IPS-20b (cell line): ENCODE measurements at regions not wholly inside any gene's neighbourhood (a gene's known extent, or its start where the extent isn't known, plus 50 kb on each side); places are given as distances from the start of the nearest gene placed in this dataset.

Experiments used
- H3K27ac ChIP-seq: one replicate; pipeline ENCODE4 v1.5.1; 2013; ENCODE audit warnings: low read length
- H3K27me3 ChIP-seq: 2 replicates; pipeline ENCODE4 v1.6.1; 2013; ENCODE audit warnings: mild to moderate bottlenecking, low read length, inconsistent platforms; ENCODE audit not compliant: insufficient read depth
- H3K36me3 ChIP-seq: 2 replicates; pipeline ENCODE4 v1.6.1; 2013; ENCODE audit warnings: low read depth, mild to moderate bottlenecking, inconsistent platforms, low read length, moderate library complexity; ENCODE audit not compliant: insufficient read depth
- H3K4me1 ChIP-seq: 2 replicates; pipeline ENCODE4 v1.6.1; 2013; ENCODE audit warnings: mild to moderate bottlenecking, control low read depth, inconsistent platforms, low read length, moderate library complexity; ENCODE audit not compliant: insufficient read depth
- H3K4me3 ChIP-seq: 2 replicates; pipeline ENCODE4 v1.5.1; 2013; ENCODE audit warnings: mild to moderate bottlenecking, low read length, inconsistent platforms
- H3K9ac ChIP-seq: 2 replicates; pipeline ENCODE4 v1.6.1; 2013; ENCODE audit warnings: low read depth, mild to moderate bottlenecking, inconsistent platforms, low read length, moderate library complexity
- H3K9me3 ChIP-seq: 2 replicates; pipeline ENCODE4 v1.6.1; 2013; ENCODE audit warnings: mild to moderate bottlenecking, low read depth, low read length, inconsistent platforms; ENCODE audit not compliant: insufficient read depth

- H3K9me3 ChIP-seq: no peaks in the 10 kb centered on the region
- no peak overlapping the region for H3K4me3 ChIP-seq
- H3K4me1 ChIP-seq: 0 out of 2 replicates have a peak, but pooled peaks cover 3% of the 10 kb centered on the region
- no peaks in the 10 kb centered on the region for H3K27me3 ChIP-seq
- no peak overlapping the region for H3K9ac ChIP-seq
- no peaks in the 10 kb centered on the region for H3K36me3 ChIP-seq
- H3K27ac ChIP-seq: no peak overlapping the region
Observed at GRCh38 chr5:138663561-138663960, 88.4 kb upstream of the HSPA9 start.

DNA sequence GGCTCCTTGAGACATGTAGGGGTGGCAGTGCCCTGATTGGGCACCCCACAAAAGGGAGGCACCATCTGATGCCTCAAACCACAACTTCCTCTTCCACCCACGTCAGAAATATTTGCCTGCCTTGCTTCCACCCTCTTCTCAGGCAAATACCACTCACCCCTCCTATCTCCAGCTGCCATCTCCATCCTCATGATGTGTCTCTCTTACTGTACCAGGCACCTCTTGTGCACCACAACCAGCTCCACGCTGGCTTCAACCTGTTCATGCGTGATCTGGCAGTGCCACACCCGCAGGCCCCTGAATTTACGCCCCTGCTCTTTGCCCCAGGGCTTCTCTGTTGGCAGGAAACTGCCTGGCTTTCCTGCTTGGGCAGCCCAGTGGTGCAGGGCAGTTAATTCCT lies 87.8 kb upstream of the HSPA9 start:
- no peak overlapping the region for H3K4me3 ChIP-seq
- no peaks in the 10 kb centered on the region for H3K27me3 ChIP-seq
- H3K9ac ChIP-seq: no peak overlapping the region
- 0 out of 2 replicates have a peak, but pooled peaks cover 3% of the 10 kb centered on the region for H3K4me1 ChIP-seq
- no peak overlapping the region for H3K27ac ChIP-seq
- no peaks in the 10 kb centered on the region for H3K9me3 ChIP-seq
- H3K36me3 ChIP-seq: no peaks in the 10 kb centered on the region

- Histone ChIP-seq H3K9me3 (no peaks in the 10 kb centered on the region), H3K36me3 (no peaks in the 10 kb centered on the region), H3K27me3 (no peaks in the 10 kb centered on the region), H3K27ac (no peak overlapping the region), H3K4me3 (no peak overlapping the region), H3K9ac (no peak overlapping the region), H3K4me1 (0 out of 2 replicates have a peak, but pooled peaks cover 3% of the 10 kb centered on the region)
Observed at GRCh38 chr5:138662599-138662998, 87.4 kb upstream of the HSPA9 start.

GRCh38 chr5:138661991-138662434 lies 86.8 kb upstream of the HSPA9 start:
- Histone ChIP-seq H3K9me3 (no peaks in the 10 kb centered on the region), H3K36me3 (no peaks in the 10 kb centered on the region), H3K4me1 (0 out of 2 replicates have a peak, but pooled peaks cover 3% of the 10 kb centered on the region), H3K4me3 (no peak overlapping the region), H3K27ac (no peak overlapping the region), H3K9ac (no peak overlapping the region), H3K27me3 (no peaks in the 10 kb centered on the region)

DNA sequence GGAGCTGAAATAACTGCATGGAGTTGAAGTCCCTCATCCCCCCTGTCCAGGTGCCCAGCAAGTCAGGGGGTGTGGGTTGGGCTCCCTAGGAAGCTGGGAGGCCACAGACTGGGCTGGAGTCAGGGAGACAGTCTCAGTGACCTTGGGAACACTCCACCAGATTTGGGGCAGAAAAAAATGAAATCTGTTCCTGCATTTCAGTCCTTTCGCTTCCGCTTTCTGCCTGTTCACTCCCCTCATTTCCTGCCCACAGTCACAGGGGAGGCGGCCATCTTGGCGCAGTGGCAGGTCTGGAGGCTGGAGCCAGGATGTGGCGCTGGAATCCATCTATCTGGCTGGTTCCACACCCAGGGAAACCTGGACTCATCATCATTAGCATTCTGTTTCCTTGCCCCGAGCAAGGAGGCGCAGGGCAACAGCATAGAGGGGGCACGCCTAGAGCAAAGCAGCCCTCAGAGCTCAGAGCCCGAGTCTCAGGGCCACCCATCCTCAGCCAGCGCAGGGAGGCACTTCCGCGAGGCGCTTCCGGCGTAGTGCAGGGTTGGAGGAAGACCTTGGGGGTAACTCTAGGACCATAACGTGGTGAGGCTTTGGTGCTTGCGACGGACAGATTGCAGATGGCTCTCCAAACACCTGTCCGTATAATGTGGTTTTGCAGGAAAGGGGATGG lies 86.2 kb upstream of the HSPA9 start:
- H3K36me3 ChIP-seq: no peaks in the 10 kb centered on the region
- H3K9ac ChIP-seq: no peak overlapping the region
- 0 out of 2 replicates have a peak, but pooled peaks cover 3% of the 10 kb centered on the region for H3K4me1 ChIP-seq
- no peak overlapping the region for H3K27ac ChIP-seq
- H3K27me3 ChIP-seq: no peaks in the 10 kb centered on the region
- H3K9me3 ChIP-seq: no peaks in the 10 kb centered on the region
- H3K4me3 ChIP-seq: no peak overlapping the region

- Histone ChIP-seq H3K27me3 (no peaks in the 10 kb centered on the region), H3K9ac (no peak overlapping the region), H3K9me3 (no peaks in the 10 kb centered on the region), H3K36me3 (no peaks in the 10 kb centered on the region), H3K27ac (no peak overlapping the region), H3K4me1 (0 out of 2 replicates have a peak, but pooled peaks cover 3% of the 10 kb centered on the region), H3K4me3 (no peak overlapping the region)
Observed at GRCh38 chr5:138660051-138660572, 84.9 kb upstream of the HSPA9 start.

DNA sequence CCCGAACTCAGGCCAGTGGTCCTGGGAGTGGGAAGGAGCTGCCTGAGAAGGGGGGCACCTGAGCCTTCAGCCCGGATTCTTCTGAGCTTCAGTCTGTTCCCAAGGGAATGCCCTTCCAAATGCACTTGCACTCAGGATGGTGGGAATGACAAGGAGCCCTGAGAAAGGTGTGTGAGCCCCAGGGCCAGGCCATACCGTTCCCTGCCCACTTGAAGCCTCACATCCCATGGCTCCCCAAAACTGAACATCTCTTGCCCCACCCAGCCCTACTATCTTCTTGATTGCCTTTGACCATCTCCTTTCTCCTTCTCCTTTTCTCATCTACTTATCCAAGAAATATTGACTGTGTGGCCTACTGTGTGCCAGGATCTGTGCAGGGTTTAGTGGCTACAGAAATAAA lies 84.4 kb upstream of the HSPA9 start:
- H3K4me3 ChIP-seq: no peak overlapping the region
- H3K4me1 ChIP-seq: no peaks in the 10 kb centered on the region
- no peak overlapping the region for H3K27ac ChIP-seq
- no peaks in the 10 kb centered on the region for H3K27me3 ChIP-seq
- no peaks in the 10 kb centered on the region for H3K36me3 ChIP-seq
- no peak overlapping the region for H3K9ac ChIP-seq
- H3K9me3 ChIP-seq: no peaks in the 10 kb centered on the region

- Histone ChIP-seq H3K4me3 (no peak overlapping the region), H3K27me3 (no peaks in the 10 kb centered on the region), H3K4me1 (no peaks in the 10 kb centered on the region), H3K9ac (no peak overlapping the region), H3K9me3 (no peaks in the 10 kb centered on the region), H3K27ac (no peak overlapping the region), H3K36me3 (no peaks in the 10 kb centered on the region)
Observed at GRCh38 chr5:138659121-138659520, 83.9 kb upstream of the HSPA9 start.

- H3K36me3 ChIP-seq: no peaks in the 10 kb centered on the region
- no peaks in the 10 kb centered on the region for H3K9me3 ChIP-seq
- H3K4me3 ChIP-seq: no peak overlapping the region
- H3K27ac ChIP-seq: no peak overlapping the region
- H3K9ac ChIP-seq: no peak overlapping the region
- no peaks in the 10 kb centered on the region for H3K27me3 ChIP-seq
- no peaks in the 10 kb centered on the region for H3K4me1 ChIP-seq
Observed at GRCh38 chr5:138658676-138659075, 83.5 kb upstream of the HSPA9 start.

GRCh38 chr5:138657360-138657759 lies 82.2 kb upstream of the HSPA9 start:
- Histone ChIP-seq H3K9ac (no peak overlapping the region), H3K36me3 (no peaks in the 10 kb centered on the region), H3K9me3 (no peaks in the 10 kb centered on the region), H3K27ac (no peak overlapping the region), H3K27me3 (no peaks in the 10 kb centered on the region), H3K4me1 (no peaks in the 10 kb centered on the region), H3K4me3 (no peak overlapping the region)

DNA sequence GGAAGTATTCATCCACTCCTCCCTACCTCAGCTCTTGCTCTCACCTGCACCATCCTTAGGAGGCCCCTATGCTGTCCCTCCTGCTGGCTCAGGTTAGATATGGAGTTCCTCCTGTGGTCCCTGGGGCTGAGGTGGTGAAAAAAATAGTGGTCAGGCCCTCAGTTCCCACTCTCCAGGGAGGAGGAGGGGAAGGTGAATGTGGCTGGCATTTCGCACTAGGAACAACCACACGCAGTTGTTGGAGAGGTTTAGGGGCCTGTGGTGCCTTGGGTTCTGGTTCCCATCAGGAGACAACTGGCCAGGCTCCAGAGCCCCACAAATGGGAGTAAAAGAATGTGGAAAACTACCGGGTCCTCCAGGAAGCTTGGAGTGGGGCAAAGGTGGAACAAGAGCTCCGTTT lies 81.7 kb upstream of the HSPA9 start:
- H3K9ac ChIP-seq: no peak overlapping the region
- no peaks in the 10 kb centered on the region for H3K27me3 ChIP-seq
- no peaks in the 10 kb centered on the region for H3K4me1 ChIP-seq
- no peaks in the 10 kb centered on the region for H3K36me3 ChIP-seq
- H3K4me3 ChIP-seq: no peak overlapping the region
- no peak overlapping the region for H3K27ac ChIP-seq
- no peaks in the 10 kb centered on the region for H3K9me3 ChIP-seq

DNA sequence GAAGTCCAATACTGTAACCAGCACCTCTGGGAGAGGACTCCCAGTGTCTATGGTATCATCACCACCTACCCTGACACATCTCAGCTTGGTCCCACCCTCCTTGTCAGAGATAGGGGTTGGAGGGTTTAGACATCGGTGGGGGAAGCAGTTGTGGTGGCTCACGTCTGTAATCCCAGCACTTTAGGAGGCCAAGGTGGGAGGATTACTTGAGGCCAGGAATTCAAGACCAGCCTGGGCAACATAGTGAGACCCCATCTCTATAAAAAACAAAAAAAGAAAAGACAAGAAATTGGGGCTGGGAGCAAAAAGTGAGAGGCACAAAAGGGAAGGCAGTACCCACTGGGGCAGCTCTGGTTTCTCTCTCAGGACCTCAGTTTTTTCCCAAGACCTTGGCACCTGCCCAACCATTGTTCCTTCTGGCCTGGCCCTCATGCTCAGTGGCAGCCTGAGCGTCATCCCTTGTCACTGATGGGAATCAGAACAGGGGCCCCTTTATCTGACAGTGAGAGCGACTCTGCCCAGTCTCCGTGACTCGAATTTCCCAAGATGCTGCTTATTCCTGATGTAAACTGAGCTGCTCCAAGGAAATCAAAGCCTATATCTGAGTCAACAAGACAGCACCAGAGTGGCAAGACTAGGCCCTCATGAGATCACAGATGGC lies 80.5 kb upstream of the HSPA9 start:
- H3K9me3 ChIP-seq: no peaks in the 10 kb centered on the region
- H3K36me3 ChIP-seq: no peaks in the 10 kb centered on the region
- H3K4me3 ChIP-seq: no peak overlapping the region
- no peaks in the 10 kb centered on the region for H3K27me3 ChIP-seq
- H3K4me1 ChIP-seq: no peaks in the 10 kb centered on the region
- no peak overlapping the region for H3K9ac ChIP-seq
- H3K27ac ChIP-seq: no peak overlapping the region
